ENCODE measurements at regions not wholly inside any gene's neighbourhood (a gene's known extent, or its start where the extent isn't known, plus 50 kb on each side); places are given as distances from the start of the nearest gene placed in this dataset.

DNA sequence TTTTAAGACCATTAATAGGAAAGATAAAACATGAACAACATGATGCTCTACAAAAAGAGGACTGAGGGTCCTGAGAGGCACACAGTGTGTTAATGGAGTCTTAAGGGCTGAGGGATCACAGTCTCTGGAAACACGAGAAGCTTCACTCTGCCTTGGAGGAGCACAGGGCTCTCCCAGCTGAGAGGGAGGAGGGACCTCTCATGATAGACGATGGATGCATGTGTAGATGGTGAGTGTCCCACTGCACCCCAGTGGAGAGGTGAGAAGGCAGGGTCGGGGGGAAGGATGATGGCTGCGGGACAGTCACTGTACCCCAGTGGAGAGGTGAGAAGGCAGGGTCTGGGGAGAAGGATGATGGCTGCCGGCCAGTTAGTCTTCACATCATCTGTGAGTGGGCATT lies 613.4 kb downstream of the IRX1 start:
- no peak overlapping the region for H3K4me3 ChIP-seq (ENCODE audit: low read depth, low read length, poor library complexity, severe bottlenecking)
- H3K9me2 ChIP-seq (ENCODE audit: insufficient read depth, low read length), result no peaks in the 10 kb centered on the region
- ChIA-PET CTCF (ENCODE audit: unreplicated experiment) (no interaction called here), POLR2A (no interaction called here)
- no peaks in the 10 kb centered on the region for H3K36me3 ChIP-seq (ENCODE audit: insufficient read depth, low read length)
- no peak overlapping the region for H3K27ac ChIP-seq (ENCODE audit: low read depth, low read length, poor library complexity, severe bottlenecking)
- no peaks in the 10 kb centered on the region for H3K79me2 ChIP-seq (ENCODE audit: insufficient read depth, low read depth, low read length)
- H3K9me3 ChIP-seq (ENCODE audit: low read length), result no peaks in the 10 kb centered on the region
- no peak for DNase-seq (ENCODE audit: low spot score)
- H4K20me1 ChIP-seq (ENCODE audit: insufficient read depth, low read length), result no peaks in the 10 kb centered on the region
- no peak overlapping the region for H3K4me2 ChIP-seq (ENCODE audit: low read length)
- TF ChIP-seq CTCF (conservative IDR thresholded peaks at IDR 0.05; ENCODE audit: low read length) (no peak), EZH2phosphoT487 (IDR thresholded peaks at IDR 0.05; ENCODE audit: borderline replicate concordance, low read depth, low read length) (no peak)
- intact Hi-C loops (cut with micrococcal nuclease; ENCODE audit: unreplicated experiment), result no loop called here
- no peaks in the 10 kb centered on the region for H3K4me1 ChIP-seq (ENCODE audit: insufficient read depth, low read length, poor library complexity, severe bottlenecking)
- no TSS peak for BruUV-seq (replicated peaks)
- no peak overlapping the region for H2AFZ ChIP-seq (ENCODE audit: low read length)

DNA sequence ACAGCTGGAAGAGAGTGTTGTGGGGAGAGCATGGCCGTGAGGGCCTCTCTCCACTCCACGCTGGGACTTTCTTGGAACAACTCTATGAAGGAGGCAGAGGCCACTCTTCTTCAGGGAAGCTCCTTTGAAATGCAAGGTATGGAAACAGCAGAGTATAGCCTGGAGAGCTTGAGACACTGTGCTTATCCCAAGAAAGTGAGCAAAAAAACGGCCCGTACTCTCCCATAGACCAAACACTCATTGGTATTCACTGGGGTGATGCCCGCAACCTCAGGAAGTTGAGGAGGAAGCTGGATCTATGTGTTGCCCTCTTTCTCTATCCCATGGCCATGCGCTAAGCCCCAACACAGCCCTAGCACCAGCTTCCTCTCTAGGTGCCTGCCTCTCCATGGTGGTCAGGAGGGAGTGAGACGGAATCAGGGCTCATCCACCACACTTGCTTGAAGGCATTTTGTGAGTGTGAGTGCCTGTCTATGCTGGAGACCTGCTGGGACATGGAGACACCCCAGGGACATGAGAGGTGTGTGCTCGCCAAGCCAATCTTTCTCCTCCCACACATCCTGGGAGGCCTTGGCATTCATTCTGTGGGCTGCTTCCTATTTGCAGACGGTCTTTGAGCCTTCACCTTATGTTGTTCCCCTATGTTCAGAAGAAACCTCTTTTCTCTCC lies 616.6 kb downstream of the IRX1 start:
- CTCF ChIA-PET (ENCODE audit: unreplicated experiment), result no interaction called here
- BruUV-seq (replicated peaks), result no TSS peak

More for the DNA sequence above, 616.6 kb downstream of the IRX1 start:
- DNase-seq (ENCODE audit: low spot score), result no peak
- no peak for TF ChIP-seq CTCF (conservative IDR thresholded peaks at IDR 0.05; ENCODE audit: low read length)
- no peak for TF ChIP-seq EZH2phosphoT487 (IDR thresholded peaks at IDR 0.05; ENCODE audit: borderline replicate concordance, low read depth, low read length)
- Histone ChIP-seq H3K79me2 (ENCODE audit: insufficient read depth, low read depth, low read length) (no peaks in the 10 kb centered on the region), H3K9me2 (ENCODE audit: insufficient read depth, low read length) (no peaks in the 10 kb centered on the region), H2AFZ (ENCODE audit: low read length) (no peak overlapping the region), H3K27ac (ENCODE audit: low read depth, low read length, poor library complexity, severe bottlenecking) (no peak overlapping the region), H3K36me3 (ENCODE audit: insufficient read depth, low read length) (no peaks in the 10 kb centered on the region), H3K9me3 (ENCODE audit: low read length) (no peaks in the 10 kb centered on the region), H3K4me3 (ENCODE audit: low read depth, low read length, poor library complexity, severe bottlenecking) (no peak overlapping the region), H3K4me1 (ENCODE audit: insufficient read depth, low read length, poor library complexity, severe bottlenecking) (no peaks in the 10 kb centered on the region), H3K4me2 (ENCODE audit: low read length) (no peak overlapping the region), H4K20me1 (ENCODE audit: insufficient read depth, low read length) (no peaks in the 10 kb centered on the region)
- POLR2A ChIA-PET, result interaction anchor here (0.7 kb wide), 1 partner anchor 1813 kb away, joined by 3 read pairs; no protein-coding TSS in a partner anchor
- intact Hi-C loops (cut with micrococcal nuclease; ENCODE audit: unreplicated experiment), result no loop called here

All from OCI-LY7 (cell line).